ENCODE measurements at regions not wholly inside any gene's neighbourhood (a gene's known extent, or its start where the extent isn't known, plus 50 kb on each side); places are given as distances from the start of the nearest gene placed in this dataset.

- no peak for TF ChIP-seq CTCF (IDR thresholded peaks at IDR 0.05; ENCODE audit: insufficient read depth, low read depth, low read length)
- no peak for TF ChIP-seq EZH2 (IDR thresholded peaks at IDR 0.05; ENCODE audit: insufficient read depth, low read length)
Observed at GRCh38 chr11:38948392-38948791, 2350.4 kb upstream of the RAG2 start.
